HG03460 (cell line): ENCODE measurements at regions not wholly inside any gene's neighbourhood (a gene's known extent, or its start where the extent isn't known, plus 50 kb on each side); places are given as distances from the start of the nearest gene placed in this dataset.
"Not testable (repeated sequence)": the region's sequence is repeated elsewhere in the genome, so short reads cannot be mapped to it uniquely, and the experiment has no call there.

Experiments
- ATAC-seq: cut with Tn5 transposase; IDR thresholded peaks from one replicate; pipeline ENCODE4 v1.9.1; 2021; ENCODE audit not compliant: unreplicated experiment

- ATAC-seq = no peak
Observed at GRCh38 chr11:21921151-21921550, 271.7 kb upstream of the ANO5 start.

DNA sequence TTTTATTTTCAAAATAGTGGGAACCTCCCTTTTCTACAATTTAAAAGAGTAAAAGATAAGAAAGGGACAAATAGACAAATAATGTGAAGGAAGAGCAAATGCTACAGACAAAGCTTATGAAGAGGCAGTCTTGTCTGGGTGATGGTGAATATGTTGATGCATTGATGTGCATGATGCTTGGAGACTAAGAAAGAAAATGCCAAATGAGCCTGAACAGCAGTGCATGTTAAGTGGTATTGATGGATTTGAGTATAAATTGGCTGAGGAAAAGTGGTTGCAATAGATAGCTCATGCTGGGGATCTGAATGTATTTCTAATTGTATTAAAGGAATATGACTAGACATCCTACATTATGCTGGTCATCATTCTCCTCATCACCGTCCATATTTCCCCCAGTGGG lies 268.6 kb upstream of the ANO5 start:
- ATAC-seq = no peak

GRCh38 chr11:21927628-21928027 lies 265.3 kb upstream of the ANO5 start:
- ATAC-seq = no peak

- no peak for ATAC-seq
Observed at GRCh38 chr11:21928847-21929246, 264.0 kb upstream of the ANO5 start.

DNA sequence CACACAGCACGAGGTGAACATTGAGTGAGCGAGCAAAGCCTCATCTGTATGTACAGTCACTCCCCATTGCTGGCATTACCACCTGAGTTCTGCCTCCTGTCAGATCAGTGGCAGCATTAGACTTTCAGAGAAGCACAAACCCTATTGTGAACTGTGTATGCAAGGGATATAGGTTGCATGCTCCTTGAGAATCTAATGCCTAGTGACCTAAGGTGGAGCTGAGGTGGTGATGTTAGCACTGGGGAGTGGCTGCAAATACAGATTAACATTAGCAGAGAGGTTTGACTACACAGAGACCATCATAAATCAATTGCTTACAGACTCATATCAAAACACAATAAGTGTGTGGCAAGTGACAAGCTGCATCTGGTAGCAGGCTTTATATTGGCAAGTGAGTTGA lies 262.5 kb upstream of the ANO5 start:
- ATAC-seq = no peak

DNA sequence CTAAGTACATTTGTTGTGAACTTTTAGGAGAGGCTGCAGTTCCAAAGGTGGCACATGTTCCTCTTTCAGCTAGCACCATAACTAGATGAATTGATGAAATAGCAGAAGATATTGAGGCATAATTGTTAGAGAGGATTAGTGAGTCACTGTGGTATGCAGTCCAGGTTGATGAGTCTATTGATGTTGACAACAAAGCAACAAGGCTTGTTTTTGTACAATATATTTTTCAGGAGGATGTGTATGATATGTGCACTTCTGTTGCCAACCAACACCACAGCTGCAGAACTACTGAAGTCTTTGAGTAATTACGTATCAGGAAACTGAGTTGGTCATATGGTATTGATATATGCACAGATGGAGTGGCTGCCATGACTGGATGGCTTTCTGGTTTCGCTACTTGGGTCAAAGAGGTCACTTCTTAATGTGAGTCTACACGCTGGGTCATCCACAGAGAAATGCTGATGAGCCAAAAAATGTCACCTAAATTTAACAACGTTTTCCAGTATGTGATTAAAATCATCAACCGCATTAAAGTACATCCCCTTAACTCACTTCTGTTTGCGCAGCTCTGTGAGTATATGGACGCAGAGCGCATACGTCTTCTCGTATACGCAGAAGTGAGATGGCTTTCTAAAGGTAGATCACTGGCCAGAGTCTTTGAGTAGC lies 261.3 kb upstream of the ANO5 start:
- ATAC-seq = no peak

GRCh38 chr11:21933095-21933494 lies 259.8 kb upstream of the ANO5 start:
- no peak for ATAC-seq

- no peak for ATAC-seq
Observed at GRCh38 chr11:21944577-21944976, 248.3 kb upstream of the ANO5 start.

DNA sequence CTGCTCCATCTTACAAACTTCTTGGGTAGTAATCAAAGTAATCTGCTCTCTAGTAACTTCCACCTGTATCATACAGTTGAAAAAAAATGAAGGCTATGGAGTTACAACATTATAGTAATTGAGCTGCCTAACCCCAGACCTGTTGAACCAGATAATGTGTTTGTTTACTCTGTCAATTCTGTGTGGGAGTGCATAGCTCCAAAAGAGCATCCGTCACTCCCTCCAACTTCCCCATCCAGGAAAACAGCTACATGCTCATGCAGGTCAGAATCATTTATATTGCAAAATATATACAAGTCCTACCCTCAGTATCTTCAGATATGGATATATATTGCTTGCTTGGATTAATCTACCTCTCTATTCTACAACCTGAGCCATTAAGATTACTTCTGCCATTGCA lies 244.0 kb upstream of the ANO5 start:
- no peak for ATAC-seq

- no peak for ATAC-seq
Observed at GRCh38 chr11:21949763-21950413, 243.0 kb upstream of the ANO5 start.

DNA sequence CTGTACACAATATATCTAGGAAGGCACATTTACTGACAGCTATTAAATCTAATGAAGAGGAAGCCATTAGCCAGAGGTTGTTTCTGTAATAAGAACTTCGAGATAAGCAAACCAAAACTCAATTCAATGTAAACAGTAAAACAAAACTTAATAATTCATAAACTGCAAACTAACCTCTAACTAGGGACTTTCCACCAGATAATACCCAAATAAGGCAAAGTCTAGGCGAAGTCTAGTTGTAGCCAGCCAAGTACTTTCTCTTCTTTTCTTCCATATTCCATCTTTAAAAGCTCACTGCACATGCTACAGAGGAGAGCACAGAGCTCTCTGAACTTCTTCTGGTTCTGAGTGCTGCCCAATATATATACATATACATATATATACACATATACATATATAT lies 229.9 kb upstream of the ANO5 start:
- no peak for ATAC-seq

- no peak for ATAC-seq
Observed at GRCh38 chr11:21965221-21965620, 227.7 kb upstream of the ANO5 start.

GRCh38 chr11:21968702-21969101 lies 224.2 kb upstream of the ANO5 start:
- ATAC-seq = no peak

DNA sequence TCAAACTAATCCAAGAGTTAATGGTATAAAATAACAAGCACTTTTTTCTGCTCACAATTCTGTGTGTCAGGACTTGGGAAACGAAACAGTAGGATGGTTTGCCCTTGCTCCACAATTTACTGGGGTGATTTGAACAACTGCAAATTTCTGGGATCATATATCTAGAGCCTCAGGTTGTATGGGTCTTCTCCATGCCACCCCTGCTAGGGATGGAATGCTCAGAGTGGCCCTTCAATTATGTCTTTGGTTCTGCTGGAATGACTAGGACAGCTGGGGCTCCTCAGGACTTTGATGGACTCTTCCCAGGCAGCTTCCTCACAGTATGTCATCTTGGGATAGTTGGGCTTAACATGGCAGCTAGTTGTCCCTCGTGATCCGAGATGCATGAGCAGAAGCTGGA lies 223.0 kb upstream of the ANO5 start:
- no peak for ATAC-seq

DNA sequence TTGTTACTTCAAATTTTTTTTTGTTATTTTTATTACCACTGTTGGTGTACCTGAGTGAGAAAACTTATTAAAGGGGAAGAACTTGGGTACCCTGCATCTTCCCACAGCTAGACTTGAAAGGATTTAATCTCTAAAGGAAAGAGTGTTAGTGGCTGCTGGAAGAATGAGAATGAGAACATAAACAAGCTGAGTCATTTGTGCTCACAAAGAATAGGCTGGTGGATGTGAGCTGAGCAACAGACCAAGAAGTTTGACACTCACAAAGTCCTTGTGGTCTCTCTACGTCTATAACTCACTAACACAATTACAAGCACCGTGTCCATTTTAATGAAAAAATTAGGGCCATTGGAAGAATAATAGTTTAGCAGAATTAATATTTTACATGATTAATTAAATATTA lies 217.6 kb upstream of the ANO5 start:
- ATAC-seq = no peak

DNA sequence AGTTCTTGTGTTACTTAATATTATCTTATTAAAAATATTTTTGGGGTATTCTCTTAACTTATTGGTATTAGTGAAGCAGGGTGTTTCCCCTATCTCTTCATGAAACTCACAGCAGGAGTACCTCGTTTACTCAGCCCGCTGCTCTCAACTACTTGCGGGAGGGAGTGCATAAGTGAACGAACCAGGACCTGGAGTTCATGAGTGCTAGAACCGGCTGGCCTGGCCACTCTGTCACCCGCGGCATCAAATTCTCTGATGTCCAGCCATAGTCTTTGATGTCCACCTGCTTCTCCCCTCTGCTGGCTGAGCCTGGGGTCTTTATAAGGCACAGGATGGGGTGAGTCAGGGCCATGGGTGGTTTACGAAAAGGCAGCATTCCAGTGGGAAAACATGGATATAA lies 216.7 kb upstream of the ANO5 start:
- ATAC-seq = no peak

GRCh38 chr11:21983431-21983830 lies 209.5 kb upstream of the ANO5 start:
- ATAC-seq = no peak

DNA sequence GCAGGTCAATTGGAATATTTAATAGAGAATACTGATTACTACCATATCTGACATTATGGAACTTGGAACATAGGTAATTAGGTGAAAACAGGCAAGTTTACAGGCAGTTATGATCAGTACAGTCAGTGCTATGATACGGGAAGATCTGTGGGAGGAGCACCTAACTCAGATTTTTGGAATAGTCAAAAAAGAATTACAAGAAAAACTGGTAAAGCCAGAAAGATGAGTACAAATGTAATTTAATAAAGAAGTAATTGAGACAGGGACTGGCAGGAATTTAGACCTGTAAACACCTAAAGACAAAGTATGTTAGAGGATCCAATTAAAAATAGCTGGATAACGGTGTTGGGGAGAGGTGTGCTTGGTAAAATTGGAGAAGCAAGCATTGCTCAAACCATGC lies 206.5 kb upstream of the ANO5 start:
- no peak for ATAC-seq

GRCh38 chr11:21987261-21987660 lies 205.6 kb upstream of the ANO5 start:
- ATAC-seq = no peak

DNA sequence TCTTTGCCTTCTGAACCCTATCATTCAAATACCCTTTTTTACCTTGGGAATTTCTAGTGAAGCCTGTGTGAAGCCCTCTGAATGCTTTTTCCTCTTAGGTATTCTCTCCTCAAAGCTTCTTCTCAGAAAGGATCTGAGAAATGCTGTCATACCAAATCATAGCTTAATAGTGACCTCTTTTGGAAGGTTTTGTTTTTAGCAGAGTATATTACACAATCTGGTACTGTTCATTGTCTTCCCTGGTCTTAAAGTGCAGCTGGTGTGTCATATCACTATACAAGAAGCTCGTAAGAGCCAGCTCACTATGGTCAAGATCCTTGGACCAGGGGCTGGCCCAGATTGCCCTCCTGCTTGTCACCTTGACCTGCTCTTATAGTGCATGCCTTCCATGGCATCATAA lies 204.4 kb upstream of the ANO5 start:
- ATAC-seq = no peak

- not testable (repeated sequence) for ATAC-seq
Observed at GRCh38 chr11:22001803-22002202, 191.1 kb upstream of the ANO5 start.

DNA sequence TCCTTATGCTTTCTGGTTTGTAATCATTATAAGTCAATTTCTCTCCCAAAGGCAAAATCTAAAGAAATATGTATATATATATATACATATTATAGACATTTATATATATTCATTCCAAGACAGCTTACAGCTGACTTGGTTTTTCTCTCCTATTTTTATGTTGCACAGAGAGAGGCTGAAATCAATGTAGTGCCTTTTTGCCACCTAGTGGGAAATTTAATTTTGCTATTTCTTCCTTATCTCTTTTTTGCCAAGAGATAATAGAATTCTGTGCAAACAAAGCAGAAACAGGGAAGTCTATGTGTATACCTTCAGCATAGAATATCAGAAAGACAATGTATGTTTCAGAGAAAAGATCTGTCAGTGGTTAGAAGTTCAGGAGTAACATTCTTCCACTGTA lies 186.0 kb upstream of the ANO5 start:
- ATAC-seq = no peak

DNA sequence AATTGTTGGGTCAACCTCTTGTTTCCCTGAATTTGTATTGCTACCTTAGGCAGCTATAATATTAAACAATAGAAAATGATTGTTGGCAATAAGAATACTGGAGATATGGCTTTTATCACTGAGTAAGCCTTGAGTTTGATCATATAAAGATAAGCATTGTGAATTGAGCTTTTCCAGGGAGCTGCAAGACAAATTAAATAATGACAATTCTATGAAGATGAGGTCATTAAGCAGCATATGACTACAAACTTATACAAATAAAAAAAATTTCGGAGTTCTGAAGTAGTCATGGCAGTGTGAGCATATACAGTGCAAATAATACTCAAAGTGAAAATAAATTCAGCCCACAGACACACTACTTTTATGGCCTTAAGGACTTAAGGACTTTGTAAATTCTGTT lies 161.1 kb upstream of the ANO5 start:
- no peak for ATAC-seq
